NB4 (cell line): ENCODE measurements at regions not wholly inside any gene's neighbourhood (a gene's known extent, or its start where the extent isn't known, plus 50 kb on each side); places are given as distances from the start of the nearest gene placed in this dataset.

Source experiments
- MYC ChIP-seq: IDR thresholded peaks from 2 replicates; pipeline ENCODE4 v1.6.1; 2011; ENCODE audit warnings: low read depth, low read length
- POLR2A ChIP-seq: IDR thresholded peaks from 2 replicates; pipeline ENCODE4 v1.6.1; 2011; ENCODE audit warnings: mild to moderate bottlenecking; ENCODE audit not compliant: insufficient read length; ENCODE audit errors: extremely low read depth
- TF ChIP-seq, protein P1 (sequence below): IDR thresholded peaks from one replicate; pipeline ENCODE4 v1.5.1; 2012; ENCODE audit warnings: low read depth, low read length

DNA sequence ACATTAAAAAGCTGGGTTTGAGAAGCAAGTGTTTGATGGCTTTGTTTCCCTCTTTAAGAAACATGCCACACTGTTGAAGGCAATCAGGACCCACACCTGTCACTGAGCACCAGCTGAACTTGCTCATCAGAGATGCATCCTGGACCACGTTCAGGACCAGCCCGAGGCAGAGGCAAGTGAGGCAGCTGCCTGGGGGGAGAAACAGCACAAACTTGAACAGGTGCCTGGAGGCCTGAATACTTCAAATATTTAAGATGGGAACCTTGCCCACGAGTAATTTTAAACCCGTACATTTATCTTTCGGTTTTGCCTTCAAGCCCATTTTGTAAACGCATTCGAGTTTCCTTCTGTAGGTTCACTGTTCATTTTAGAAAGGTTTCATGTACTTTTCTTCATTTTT is 421.3 kb downstream of the NYAP2 start:
- TF ChIP-seq, protein P1, sequence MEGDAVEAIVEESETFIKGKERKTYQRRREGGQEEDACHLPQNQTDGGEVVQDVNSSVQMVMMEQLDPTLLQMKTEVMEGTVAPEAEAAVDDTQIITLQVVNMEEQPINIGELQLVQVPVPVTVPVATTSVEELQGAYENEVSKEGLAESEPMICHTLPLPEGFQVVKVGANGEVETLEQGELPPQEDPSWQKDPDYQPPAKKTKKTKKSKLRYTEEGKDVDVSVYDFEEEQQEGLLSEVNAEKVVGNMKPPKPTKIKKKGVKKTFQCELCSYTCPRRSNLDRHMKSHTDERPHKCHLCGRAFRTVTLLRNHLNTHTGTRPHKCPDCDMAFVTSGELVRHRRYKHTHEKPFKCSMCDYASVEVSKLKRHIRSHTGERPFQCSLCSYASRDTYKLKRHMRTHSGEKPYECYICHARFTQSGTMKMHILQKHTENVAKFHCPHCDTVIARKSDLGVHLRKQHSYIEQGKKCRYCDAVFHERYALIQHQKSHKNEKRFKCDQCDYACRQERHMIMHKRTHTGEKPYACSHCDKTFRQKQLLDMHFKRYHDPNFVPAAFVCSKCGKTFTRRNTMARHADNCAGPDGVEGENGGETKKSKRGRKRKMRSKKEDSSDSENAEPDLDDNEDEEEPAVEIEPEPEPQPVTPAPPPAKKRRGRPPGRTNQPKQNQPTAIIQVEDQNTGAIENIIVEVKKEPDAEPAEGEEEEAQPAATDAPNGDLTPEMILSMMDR: no peak
- TF ChIP-seq MYC (no peak), POLR2A (no peak)
